PC-9 (cell line): ENCODE measurements at regions not wholly inside any gene's neighbourhood (a gene's known extent, or its start where the extent isn't known, plus 50 kb on each side); places are given as distances from the start of the nearest gene placed in this dataset.

Experiments
- BruUV-seq: library from RNA; stranded (reverse); fragments of 400-500 nt; replicated peaks from 2 replicates; lab custom pipeline; 2021; lab: Mats Ljungman, UMichigan
- CTCF ChIA-PET: fragments of 300-600 bp; sonication (Branson Sonifier 250); formaldehyde crosslinking; loops from one replicate; lab custom pipeline; 2022; ENCODE audit warnings: antibody characterized with exemption; lab: Charles Lee
- POLR2A ChIA-PET: fragments of 300-600 bp; sonication (Branson Sonifier 250); formaldehyde crosslinking; loops from one replicate; lab custom pipeline; 2022; ENCODE audit warnings: antibody characterized with exemption; ENCODE audit not compliant: unreplicated experiment; lab: Charles Lee
- DNase-seq, 2 experiments: peaks; one replicate each; pipeline versions ENCODE4 v3.0.0 to v3.0.0-alpha.2; 2015 to 2022; ENCODE audit warnings: mixed read lengths in 1 of 2
- H2AFZ ChIP-seq: fragments of 200-600 bp; sonication (generic); 2 replicates; pipeline ENCODE4 v1.8.1; 2017; ENCODE audit warnings: antibody characterized with exemption
- H3F3A ChIP-seq: fragments of 200-600 bp; sonication (generic); 2 replicates; pipeline ENCODE4 v1.8.1; 2017; ENCODE audit warnings: antibody characterized with exemption, mild to moderate bottlenecking, low read depth; ENCODE audit not compliant: insufficient read depth
- H3K27ac ChIP-seq: fragments of 200-600 bp; sonication (generic); 2 replicates; pipeline ENCODE4 v1.6.1; 2016; ENCODE audit warnings: mixed run types
- H3K27me3 ChIP-seq: fragments of 200-600 bp; sonication (generic); 2 replicates; pipeline ENCODE4 v1.6.1; 2016; ENCODE audit warnings: low read depth, mixed run types; ENCODE audit not compliant: insufficient read depth
- H3K36me3 ChIP-seq: fragments of 200-600 bp; sonication (generic); 2 replicates; pipeline ENCODE4 v1.6.1; 2016; ENCODE audit warnings: low read depth, mixed run types
- H3K4me1 ChIP-seq: fragments of 200-600 bp; sonication (generic); replicated peaks from 2 replicates; pipeline ENCODE4 v1.6.1; 2016; ENCODE audit warnings: mixed run types; ENCODE audit not compliant: insufficient read depth
- H3K4me2 ChIP-seq: fragments of 200-600 bp; sonication (generic); 2 replicates; pipeline ENCODE4 v1.6.1; 2017; ENCODE audit warnings: mixed run types
- H3K4me3 ChIP-seq: fragments of 200-600 bp; sonication (generic); 2 replicates; pipeline ENCODE4 v1.6.1; 2016; ENCODE audit warnings: mixed run types
- H3K79me2 ChIP-seq: fragments of 200-600 bp; sonication (generic); 2 replicates; pipeline ENCODE4 v1.6.1; 2017; ENCODE audit warnings: low read depth, mixed run types
- H3K9me2 ChIP-seq: fragments of 200-600 bp; sonication (generic); 2 replicates; pipeline ENCODE4 v1.8.1; 2017; ENCODE audit warnings: mild to moderate bottlenecking; ENCODE audit not compliant: insufficient read depth
- H3K9me3 ChIP-seq: fragments of 200-600 bp; sonication (generic); 2 replicates; pipeline ENCODE4 v1.8.1; 2016; ENCODE audit warnings: low read depth; ENCODE audit not compliant: insufficient read depth
- H4K20me1 ChIP-seq: fragments of 200-600 bp; sonication (generic); 2 replicates; pipeline ENCODE4 v1.8.1; 2017; ENCODE audit not compliant: insufficient read depth
- CTCF ChIP-seq: fragments of 200-600 bp; sonication (generic); conservative IDR thresholded peaks from 2 replicates; pipeline ENCODE4 v1.6.1; 2017; ENCODE audit warnings: mixed run types, antibody characterized with exemption, mild to moderate bottlenecking, moderate library complexity
- EZH2 ChIP-seq: fragments of 200-600 bp; sonication (generic); IDR thresholded peaks from 2 replicates; pipeline ENCODE4 v1.8.0; 2017; ENCODE audit warnings: antibody characterized with exemption, low read depth
- intact Hi-C: fragments of 100-400 bp; cut with micrococcal nuclease; formaldehyde crosslinking; loops from one replicate; pipeline ENCODE4 v1.10.0; 2022; ENCODE audit not compliant: unreplicated experiment

- no TSS peak for BruUV-seq
- H3K36me3 ChIP-seq = no peaks in the 10 kb centered on the region
- no peaks in the 10 kb centered on the region for H3F3A ChIP-seq
- no peak overlapping the region for H2AFZ ChIP-seq
- no peaks in the 10 kb centered on the region for H4K20me1 ChIP-seq
- peaks cover 79% of the 10 kb centered on the region for H3K27me3 ChIP-seq
- POLR2A ChIA-PET = no interaction called here
- no peaks in the 10 kb centered on the region for H3K9me2 ChIP-seq
- H3K4me1 ChIP-seq = no peaks in the 10 kb centered on the region
- intact Hi-C loops = no loop called here
- H3K4me2 ChIP-seq = no peak overlapping the region
- no peaks in the 10 kb centered on the region for H3K9me3 ChIP-seq
- H3K79me2 ChIP-seq = no peaks in the 10 kb centered on the region
- no peak overlapping the region for H3K27ac ChIP-seq
- TF ChIP-seq CTCF (no peak), EZH2 (no peak)
- no peak for DNase-seq
- no peak overlapping the region for H3K4me3 ChIP-seq
- CTCF ChIA-PET = no interaction called here
These were observed 190.5 kb upstream of the CSF3R start for GRCh38 chr1:36673202-36673601.

GRCh38 chr1:36669262-36669661 is 186.5 kb upstream of the CSF3R start:
- Histone ChIP-seq H2AFZ (no peak overlapping the region), H3K79me2 (no peaks in the 10 kb centered on the region), H3K36me3 (no peaks in the 10 kb centered on the region), H3K27ac (no peak overlapping the region), H3K4me1 (no peaks in the 10 kb centered on the region), H3F3A (no peaks in the 10 kb centered on the region), H3K9me2 (no peaks in the 10 kb centered on the region), H3K9me3 (no peaks in the 10 kb centered on the region), H3K4me3 (no peak overlapping the region), H4K20me1 (no peaks in the 10 kb centered on the region), H3K4me2 (no peak overlapping the region), H3K27me3 (peaks cover 94% of the 10 kb centered on the region)
- no peak for TF ChIP-seq CTCF
- no peak for TF ChIP-seq EZH2
- CTCF ChIA-PET = no interaction called here
- no TSS peak for BruUV-seq
- DNase-seq = no peak
- POLR2A ChIA-PET = no interaction called here
- intact Hi-C loops = no loop called here

- Histone ChIP-seq H3F3A (no peaks in the 10 kb centered on the region), H3K4me2 (no peak overlapping the region), H3K4me3 (no peak overlapping the region), H3K79me2 (no peaks in the 10 kb centered on the region), H2AFZ (no peak overlapping the region), H3K27ac (no peak overlapping the region), H3K9me2 (no peaks in the 10 kb centered on the region), H3K9me3 (no peaks in the 10 kb centered on the region), H4K20me1 (no peaks in the 10 kb centered on the region), H3K27me3 (peaks cover 85% of the 10 kb centered on the region), H3K4me1 (no peaks in the 10 kb centered on the region), H3K36me3 (no peaks in the 10 kb centered on the region)
- CTCF ChIA-PET = no interaction called here
- BruUV-seq = no TSS peak
- no peak for DNase-seq
- TF ChIP-seq EZH2 (no peak), CTCF (no peak)
- POLR2A ChIA-PET = no interaction called here
- intact Hi-C loops = no loop called here
These were observed 185.1 kb upstream of the CSF3R start for GRCh38 chr1:36667836-36668235.
